IPS DF 6.9 (cell line): ENCODE measurements at regions not wholly inside any gene's neighbourhood (a gene's known extent, or its start where the extent isn't known, plus 50 kb on each side); places are given as distances from the start of the nearest gene placed in this dataset.
A peak's percentile ranks its signal among the peaks of the same experiment; 100 is the strongest.
"Not testable (repeated sequence)": the region's sequence is repeated elsewhere in the genome, so short reads cannot be mapped to it uniquely, and the experiment has no call there.

Experiments
- DNase-seq: peaks from one replicate; pipeline ENCODE4 v3.0.0-alpha.2; 2013; ENCODE audit warnings: low read depth, low spot score
- H3K27ac ChIP-seq: one replicate; pipeline ENCODE4 v1.5.1; 2013; ENCODE audit warnings: low read length, control low read depth
- H3K27me3 ChIP-seq: 2 replicates; pipeline ENCODE4 v1.6.1; 2013; ENCODE audit warnings: mild to moderate bottlenecking, low read length; ENCODE audit not compliant: control insufficient read depth, insufficient read depth
- H3K36me3 ChIP-seq: 2 replicates; pipeline ENCODE4 v1.6.1; 2013; ENCODE audit warnings: low read length; ENCODE audit not compliant: control insufficient read depth, insufficient read depth
- H3K4me1 ChIP-seq: 2 replicates; pipeline ENCODE4 v1.6.1; 2013; ENCODE audit warnings: low read length; ENCODE audit not compliant: control insufficient read depth, insufficient read depth
- H3K4me3 ChIP-seq: 2 replicates; pipeline ENCODE4 v1.5.1; 2013; ENCODE audit warnings: mild to moderate bottlenecking, low read length
- H3K9me3 ChIP-seq: 2 replicates; pipeline ENCODE4 v1.6.1; 2013; ENCODE audit warnings: low read length, inconsistent platforms; ENCODE audit not compliant: control insufficient read depth, insufficient read depth
- WGBS: extraction: QIAGEN DNeasy Blood & Tissue Kit; methylation state at CpG from one replicate; pipeline ENCODE4 v1.1.7; 2013; ENCODE audit warnings: mixed read lengths, missing lambda C conversion rate; ENCODE audit not compliant: insufficient read length, insufficient coverage; 5-methylcytosine and 5-hydroxymethylcytosine counted together

- no peaks in the 10 kb centered on the region for H3K36me3 ChIP-seq
- H3K9me3 ChIP-seq = no peaks in the 10 kb centered on the region
- DNase-seq = no peak
- H3K4me1 ChIP-seq = no peaks in the 10 kb centered on the region
- H3K27me3 ChIP-seq = no peaks in the 10 kb centered on the region
- H3K27ac ChIP-seq = no peak overlapping the region
- WGBS = no CpG with 5 or more reads among the region's 1 CpG
- no peak overlapping the region for H3K4me3 ChIP-seq
These were observed 66.3 kb upstream of the UFM1 start for GRCh38 chr13:38283346-38283745.

GRCh38 chr13:38265132-38265497 lies 84.5 kb upstream of the UFM1 start:
- Histone ChIP-seq H3K27ac (no peak overlapping the region), H3K36me3 (no peaks in the 10 kb centered on the region), H3K4me1 (no peaks in the 10 kb centered on the region), H3K9me3 (no peaks in the 10 kb centered on the region), H3K4me3 (no peak overlapping the region), H3K27me3 (no peaks in the 10 kb centered on the region)
- no CpG with 5 or more reads among the region's 2 CpGs for WGBS
- no peak for DNase-seq

- no peaks in the 10 kb centered on the region for H3K9me3 ChIP-seq
- H3K4me3 ChIP-seq = no peak overlapping the region
- WGBS = no CpG with 5 or more reads among the region's 9 CpGs
- no peaks in the 10 kb centered on the region for H3K27me3 ChIP-seq
- H3K4me1 ChIP-seq = no peaks in the 10 kb centered on the region
- no peak for DNase-seq
- H3K36me3 ChIP-seq = no peaks in the 10 kb centered on the region
- no peak overlapping the region for H3K27ac ChIP-seq
These were observed 85.1 kb upstream of the UFM1 start for GRCh38 chr13:38264363-38265131.

- no peaks in the 10 kb centered on the region for H3K27me3 ChIP-seq
- H3K4me1 ChIP-seq = no peaks in the 10 kb centered on the region
- no peaks in the 10 kb centered on the region for H3K36me3 ChIP-seq
- H3K27ac ChIP-seq = no peak overlapping the region
- H3K4me3 ChIP-seq = no peak overlapping the region
- no peak for DNase-seq
- no peaks in the 10 kb centered on the region for H3K9me3 ChIP-seq
These were observed 87.4 kb upstream of the UFM1 start for GRCh38 chr13:38262211-38262610.

GRCh38 chr13:38255600-38255999 lies 94.1 kb upstream of the UFM1 start:
- H3K27ac ChIP-seq = no peak overlapping the region
- DNase-seq = no peak
- no peak overlapping the region for H3K4me3 ChIP-seq
- no peaks in the 10 kb centered on the region for H3K9me3 ChIP-seq
- no peaks in the 10 kb centered on the region for H3K4me1 ChIP-seq
- no peaks in the 10 kb centered on the region for H3K36me3 ChIP-seq
- H3K27me3 ChIP-seq = no peaks in the 10 kb centered on the region

GRCh38 chr13:38239874-38240273 lies 109.8 kb upstream of the UFM1 start:
- H3K27ac ChIP-seq = no peak overlapping the region
- no peaks in the 10 kb centered on the region for H3K36me3 ChIP-seq
- no peaks in the 10 kb centered on the region for H3K9me3 ChIP-seq
- H3K4me1 ChIP-seq = no peaks in the 10 kb centered on the region
- H3K27me3 ChIP-seq = no peaks in the 10 kb centered on the region
- no peak overlapping the region for H3K4me3 ChIP-seq
- DNase-seq = no peak

- no peak for DNase-seq
- H3K9me3 ChIP-seq = no peaks in the 10 kb centered on the region
- no CpG with 5 or more reads among the region's 2 CpGs for WGBS
- no peaks in the 10 kb centered on the region for H3K4me1 ChIP-seq
- no peaks in the 10 kb centered on the region for H3K27me3 ChIP-seq
- no peak overlapping the region for H3K4me3 ChIP-seq
- H3K27ac ChIP-seq = no peak overlapping the region
- no peaks in the 10 kb centered on the region for H3K36me3 ChIP-seq
These were observed 121.3 kb upstream of the UFM1 start for GRCh38 chr13:38228322-38228721.

GRCh38 chr13:38226496-38226895 lies 123.2 kb upstream of the UFM1 start:
- Histone ChIP-seq H3K4me3 (no peak overlapping the region), H3K9me3 (no peaks in the 10 kb centered on the region), H3K27me3 (no peaks in the 10 kb centered on the region), H3K27ac (no peak overlapping the region), H3K36me3 (no peaks in the 10 kb centered on the region), H3K4me1 (no peaks in the 10 kb centered on the region)
- DNase-seq = no peak

- Histone ChIP-seq H3K4me1 (no peaks in the 10 kb centered on the region), H3K4me3 (no peak overlapping the region), H3K27ac (no peak overlapping the region), H3K27me3 (no peaks in the 10 kb centered on the region), H3K9me3 (no peaks in the 10 kb centered on the region), H3K36me3 (no peaks in the 10 kb centered on the region)
- DNase-seq = peak; percentile 25
- WGBS = no CpG with 5 or more reads among the region's 1 CpG
These were observed 126.6 kb upstream of the UFM1 start for GRCh38 chr13:38223089-38223488.

- DNase-seq, H3K4me3 ChIP-seq, H3K4me1 ChIP-seq, H3K27ac ChIP-seq, H3K36me3 ChIP-seq, H3K9me3 ChIP-seq, H3K27me3 ChIP-seq: not testable (repeated sequence)
- WGBS = no CpG with 5 or more reads among the region's 1 CpG
These were observed 128.5 kb upstream of the UFM1 start for GRCh38 chr13:38221120-38221519.

GRCh38 chr13:38216181-38216580 lies 133.5 kb upstream of the UFM1 start:
- Histone ChIP-seq H3K36me3 (no peaks in the 10 kb centered on the region), H3K27me3 (no peaks in the 10 kb centered on the region), H3K9me3 (no peaks in the 10 kb centered on the region), H3K27ac (no peak overlapping the region), H3K4me1 (no peaks in the 10 kb centered on the region; the same call in 1 of the 2 replicates), H3K4me3 (no peak overlapping the region)
- WGBS = no CpG with 5 or more reads among the region's 2 CpGs
- no peak for DNase-seq
